ENCODE measurements at regions not wholly inside any gene's neighbourhood (a gene's known extent, or its start where the extent isn't known, plus 50 kb on each side); places are given as distances from the start of the nearest gene placed in this dataset.
"Not testable (repeated sequence)": the region's sequence is repeated elsewhere in the genome, so short reads cannot be mapped to it uniquely, and the experiment has no call there.

DNA sequence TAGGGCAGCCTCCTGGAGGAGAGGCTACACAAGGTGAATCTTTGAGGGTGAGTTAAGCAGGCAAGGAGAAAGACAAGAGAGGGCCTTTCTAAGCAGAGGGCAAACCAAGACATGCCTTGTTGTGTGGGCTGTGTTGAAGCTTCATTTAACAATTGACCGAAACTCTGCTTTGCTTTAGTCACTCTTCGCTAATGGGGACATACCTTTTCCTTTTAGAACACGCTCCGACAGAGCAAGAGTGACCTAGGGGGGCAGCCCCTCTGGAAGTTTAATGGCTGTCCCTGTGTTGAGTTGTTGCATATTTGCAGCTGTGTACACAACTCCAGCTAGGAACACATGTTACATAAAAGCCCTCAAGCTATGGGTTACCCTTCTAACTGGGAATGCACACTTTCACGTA is 218.1 kb upstream of the WWC1 start:
- H3K4me3 ChIP-seq (ENCODE audit: low read depth, low read length), result no peak overlapping the region

DNA sequence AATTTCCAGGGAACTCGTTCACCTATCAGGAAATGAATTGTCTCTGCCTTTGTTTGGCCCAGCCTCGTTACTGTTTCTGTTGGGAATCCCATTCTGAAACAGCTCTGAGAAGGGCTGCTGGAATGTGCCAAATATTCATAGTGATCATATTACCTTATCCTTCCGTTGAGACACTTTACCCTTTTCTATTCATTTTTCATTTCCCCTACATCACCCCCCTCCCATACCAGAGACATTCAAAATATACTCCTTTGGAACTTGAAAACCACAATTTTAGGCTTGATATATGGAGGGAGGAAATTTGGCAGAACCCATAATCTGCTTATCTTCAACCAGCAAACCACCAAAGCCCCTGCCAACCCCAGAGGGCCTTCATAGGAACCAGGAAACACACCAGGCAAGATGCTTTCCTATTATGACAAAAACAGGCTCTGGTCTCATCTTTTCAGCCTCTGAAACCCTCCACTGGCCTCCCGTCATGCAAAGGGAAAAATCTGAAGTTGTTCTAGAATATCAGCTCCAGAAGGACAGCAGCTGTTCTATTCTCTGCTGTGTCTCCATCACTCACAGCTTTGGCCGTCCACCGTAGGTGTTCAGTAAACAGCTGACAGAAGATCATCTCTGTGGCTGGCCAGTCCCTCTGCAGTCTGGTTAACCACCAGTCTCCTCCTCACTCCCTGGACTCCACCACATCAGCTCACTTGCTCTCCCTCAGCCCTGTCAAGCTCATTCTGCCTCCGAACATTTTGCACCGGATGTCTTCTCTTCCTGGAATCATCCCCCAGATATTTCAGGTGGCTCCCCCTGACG is 217.2 kb upstream of the WWC1 start:
- H3K4me3 ChIP-seq (ENCODE audit: low read depth, low read length), result no peak overlapping the region

- no peak overlapping the region for H3K4me3 ChIP-seq (ENCODE audit: low read depth, low read length)
Observed at GRCh38 chr5:168075387-168075786, 216.1 kb upstream of the WWC1 start.

- H3K4me3 ChIP-seq (ENCODE audit: low read depth, low read length), result no peak overlapping the region
Observed at GRCh38 chr5:168076561-168076991, 214.9 kb upstream of the WWC1 start.

GRCh38 chr5:168085261-168086031 is 206.0 kb upstream of the WWC1 start:
- H3K4me3 ChIP-seq (ENCODE audit: low read depth, low read length), result no peak overlapping the region

DNA sequence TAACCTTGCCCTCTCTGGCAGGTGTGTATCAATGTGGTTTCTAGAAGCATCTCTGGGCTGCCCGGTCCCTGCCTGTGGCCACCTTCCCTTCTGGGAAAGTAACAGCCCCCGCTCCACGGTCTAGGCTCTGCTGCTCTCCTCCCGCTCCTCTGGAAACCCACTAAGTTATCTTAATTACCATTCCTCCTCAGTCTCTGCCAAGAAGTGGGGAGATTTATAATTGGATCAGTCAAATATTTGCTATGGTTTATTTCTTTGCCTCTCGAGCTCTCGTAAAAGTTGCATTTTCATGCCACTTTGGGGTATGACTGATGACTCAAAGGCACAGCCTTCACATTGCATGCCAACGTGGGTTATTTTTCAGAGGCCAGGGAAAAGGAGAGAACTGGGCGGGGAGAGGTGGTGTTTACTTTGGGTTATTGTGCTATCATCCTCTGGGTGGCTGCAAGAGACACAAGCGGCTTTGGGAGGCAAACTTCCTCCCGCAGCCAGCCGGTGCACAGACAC is 205.3 kb upstream of the WWC1 start:
- H3K4me3 ChIP-seq (ENCODE audit: low read depth, low read length), result no peak overlapping the region

- H3K4me3 ChIP-seq (ENCODE audit: low read depth, low read length), result no peak overlapping the region
Observed at GRCh38 chr5:168086746-168087145, 204.7 kb upstream of the WWC1 start.

DNA sequence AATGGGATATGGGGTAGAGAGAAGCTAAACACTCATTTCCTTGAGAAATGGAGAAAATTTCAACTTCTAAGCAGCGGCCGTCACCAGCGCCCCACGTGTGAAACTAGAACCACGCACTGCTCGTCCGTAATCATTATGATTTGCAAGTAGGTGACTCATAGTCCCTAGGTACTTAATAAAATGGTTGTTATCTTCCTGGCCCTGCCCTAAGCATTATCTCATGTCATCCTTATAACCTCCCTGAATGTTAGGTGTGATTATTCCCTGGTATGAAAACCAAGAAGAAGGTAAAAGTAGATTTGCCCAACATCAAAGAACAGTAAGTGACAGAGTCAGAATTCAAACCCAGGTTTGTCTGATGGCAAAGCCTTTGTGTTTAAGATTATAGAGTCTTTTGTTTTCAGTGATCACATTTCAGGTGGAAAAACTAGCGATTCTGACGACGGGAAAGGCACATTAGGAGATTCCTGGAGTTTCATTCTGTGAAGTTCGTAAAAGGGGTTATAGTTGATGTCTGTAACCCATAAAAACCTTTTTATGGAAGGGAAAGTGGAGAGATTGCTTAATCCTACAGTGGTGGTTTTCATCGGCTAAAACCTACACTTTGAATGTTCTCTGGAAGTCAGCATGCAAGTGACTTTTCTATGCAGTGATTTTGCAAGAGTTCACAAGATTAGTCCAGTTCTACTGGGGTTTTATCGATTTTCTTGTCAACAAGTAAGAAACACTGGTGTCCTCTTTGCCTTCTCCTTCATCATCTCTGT is 202.9 kb upstream of the WWC1 start:
- H3K4me3 ChIP-seq (ENCODE audit: low read depth, low read length), result no peak overlapping the region

DNA sequence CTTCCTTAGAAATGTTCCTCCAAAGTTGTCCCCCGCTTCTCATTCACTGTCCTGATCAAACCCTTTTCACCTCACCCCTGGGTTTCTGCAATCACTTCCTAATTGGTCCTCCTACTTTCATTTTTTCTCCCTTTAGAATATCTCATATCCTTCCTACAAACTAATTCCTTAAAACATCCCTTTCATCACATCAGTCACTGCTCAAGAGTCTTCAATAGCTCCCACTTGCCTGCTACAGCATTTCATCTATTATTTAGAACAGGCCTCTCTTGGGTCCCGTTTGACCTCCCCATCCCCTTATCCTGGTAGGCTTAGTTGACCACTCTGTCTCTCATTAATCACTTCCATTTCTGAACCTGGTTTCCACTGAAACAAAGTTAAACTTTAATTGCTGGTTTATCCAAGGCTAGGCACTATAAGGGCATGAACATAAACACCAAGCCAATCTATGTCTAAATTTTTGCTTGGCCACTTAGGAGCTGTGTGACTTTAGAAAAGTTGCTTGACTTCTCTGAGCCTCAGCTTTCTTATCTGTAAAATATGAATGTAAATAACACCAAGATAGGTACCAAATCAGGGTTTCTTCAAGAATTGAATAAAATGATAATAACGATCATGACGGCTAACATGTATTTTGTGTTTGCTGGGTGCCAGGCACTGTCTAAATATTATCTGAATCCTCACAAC is 202.1 kb upstream of the WWC1 start:
- H3K4me3 ChIP-seq (ENCODE audit: low read depth, low read length), result no peak overlapping the region

- H3K4me3 ChIP-seq (ENCODE audit: low read depth, low read length), result no peak overlapping the region
Observed at GRCh38 chr5:168092209-168093185, 198.9 kb upstream of the WWC1 start.

GRCh38 chr5:168093200-168093910 is 198.1 kb upstream of the WWC1 start:
- no peak overlapping the region for H3K4me3 ChIP-seq (ENCODE audit: low read depth, low read length)

GRCh38 chr5:168096525-168096924 is 194.9 kb upstream of the WWC1 start:
- no peak overlapping the region for H3K4me3 ChIP-seq (ENCODE audit: low read depth, low read length)

- H3K4me3 ChIP-seq (ENCODE audit: low read depth, low read length), result no peak overlapping the region
Observed at GRCh38 chr5:168097876-168098653, 193.4 kb upstream of the WWC1 start.

- no peak overlapping the region for H3K4me3 ChIP-seq (ENCODE audit: low read depth, low read length)
Observed at GRCh38 chr5:168101352-168101751, 190.1 kb upstream of the WWC1 start.

- not testable (repeated sequence) for H3K4me3 ChIP-seq (ENCODE audit: low read depth, low read length)
Observed at GRCh38 chr5:168103018-168103417, 188.4 kb upstream of the WWC1 start.

- no peak overlapping the region for H3K4me3 ChIP-seq (ENCODE audit: low read depth, low read length)
Observed at GRCh38 chr5:168104350-168104749, 187.1 kb upstream of the WWC1 start.

DNA sequence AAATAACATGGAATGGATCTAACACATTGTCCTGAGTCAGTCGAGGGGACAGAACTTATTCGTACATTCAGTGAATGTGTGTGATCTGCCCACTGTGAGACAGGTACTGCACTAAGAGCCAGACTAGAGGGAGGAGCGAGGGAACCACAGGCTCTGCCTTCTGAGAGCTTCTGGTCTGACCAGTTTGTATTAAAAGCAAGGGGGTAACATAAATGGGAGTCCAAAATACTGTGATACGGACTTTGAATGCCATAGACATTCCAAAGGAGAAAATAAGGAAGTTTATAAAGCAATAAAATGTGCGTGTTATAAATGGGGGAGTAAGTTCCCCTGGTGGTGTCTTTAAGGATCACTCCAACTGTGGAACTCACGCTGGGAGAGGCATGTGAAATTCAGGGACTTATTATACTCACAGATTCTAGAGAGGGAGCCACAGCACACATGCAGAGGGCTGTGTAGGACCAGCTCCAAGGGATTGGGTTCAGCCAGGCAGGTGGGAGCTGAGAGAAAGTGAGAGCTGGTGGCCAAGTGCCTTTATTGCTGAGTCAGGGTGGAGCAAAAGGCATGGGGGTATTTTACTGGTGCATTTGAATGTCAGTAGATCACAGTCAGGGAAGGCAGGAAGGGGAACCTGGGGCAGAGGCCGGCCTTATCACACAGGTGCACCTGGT is 186.5 kb upstream of the WWC1 start:
- H3K4me3 ChIP-seq (ENCODE audit: low read depth, low read length), result no peak overlapping the region

Data from iPS-11a (cell line).